Islet of Langerhans (tissue), 1 donor: ENCODE measurements at regions not wholly inside any gene's neighbourhood (a gene's known extent, or its start where the extent isn't known, plus 50 kb on each side); places are given as distances from the start of the nearest gene placed in this dataset.
"Not testable (repeated sequence)": the region's sequence is repeated elsewhere in the genome, so short reads cannot be mapped to it uniquely, and the experiment has no call there.

Source experiments
- FAIRE-seq: peaks from one replicate; lab custom pipeline; 2011; peaks lifted over from hg19 to GRCh38; lab: Jason Lieb, UNC

- no peak for FAIRE-seq
Observed at GRCh38 chr2:236415684-236416444, 151.7 kb upstream of the ASB18 start.

GRCh38 chr2:236417150-236417549 lies 152.5 kb upstream of the ACKR3 start:
- no peak for FAIRE-seq

GRCh38 chr2:236430584-236430983 lies 139.0 kb upstream of the ACKR3 start:
- FAIRE-seq, result no peak

GRCh38 chr2:236434593-236434992 lies 135.0 kb upstream of the ACKR3 start:
- FAIRE-seq, result no peak

- no peak for FAIRE-seq
Observed at GRCh38 chr2:236440110-236440881, 129.3 kb upstream of the ACKR3 start.

GRCh38 chr2:236444187-236444586 lies 125.4 kb upstream of the ACKR3 start:
- FAIRE-seq, result no peak

- FAIRE-seq, result no peak
Observed at GRCh38 chr2:236445678-236446077, 123.9 kb upstream of the ACKR3 start.

- FAIRE-seq, result no peak
Observed at GRCh38 chr2:236446521-236446920, 123.1 kb upstream of the ACKR3 start.

GRCh38 chr2:236449167-236449761 lies 120.4 kb upstream of the ACKR3 start:
- no peak for FAIRE-seq

GRCh38 chr2:236452238-236452637 lies 117.4 kb upstream of the ACKR3 start:
- FAIRE-seq, result no peak

- no peak for FAIRE-seq
Observed at GRCh38 chr2:236454076-236454475, 115.5 kb upstream of the ACKR3 start.

GRCh38 chr2:236459393-236459792 lies 110.2 kb upstream of the ACKR3 start:
- FAIRE-seq, result no peak

- no peak for FAIRE-seq
Observed at GRCh38 chr2:236464140-236464539, 105.5 kb upstream of the ACKR3 start.

- no peak for FAIRE-seq
Observed at GRCh38 chr2:236472720-236473495, 96.7 kb upstream of the ACKR3 start.

- no peak for FAIRE-seq
Observed at GRCh38 chr2:236473691-236474090, 95.9 kb upstream of the ACKR3 start.

- no peak for FAIRE-seq
Observed at GRCh38 chr2:236479814-236480213, 89.8 kb upstream of the ACKR3 start.

- no peak for FAIRE-seq
Observed at GRCh38 chr2:236483102-236483501, 86.5 kb upstream of the ACKR3 start.

GRCh38 chr2:236485519-236485918 lies 84.1 kb upstream of the ACKR3 start:
- no peak for FAIRE-seq

GRCh38 chr2:236489083-236489482 lies 80.5 kb upstream of the ACKR3 start:
- FAIRE-seq, result not testable (repeated sequence)

- no peak for FAIRE-seq
Observed at GRCh38 chr2:236489895-236490404, 79.7 kb upstream of the ACKR3 start.

GRCh38 chr2:236496340-236496739 lies 73.3 kb upstream of the ACKR3 start:
- FAIRE-seq, result no peak

- FAIRE-seq, result no peak
Observed at GRCh38 chr2:236498369-236498768, 71.3 kb upstream of the ACKR3 start.
